Neural crest cell (in vitro differentiated cells): ENCODE measurements at regions not wholly inside any gene's neighbourhood (a gene's known extent, or its start where the extent isn't known, plus 50 kb on each side); places are given as distances from the start of the nearest gene placed in this dataset.

Source experiments
- DNase-seq: peaks from one replicate; pipeline ENCODE4 v3.0.0; 2021; ENCODE audit warnings: low read depth, mixed read lengths, low spot score
- H3K27ac Mint-ChIP-seq: one replicate; pipeline ENCODE4 v1.8.0; 2021; ENCODE audit warnings: mild to moderate bottlenecking, mixed read lengths; ENCODE audit not compliant: unreplicated experiment
- H3K27me3 Mint-ChIP-seq: 2 replicates; pipeline ENCODE4 v1.8.0; 2021; ENCODE audit warnings: low read depth, mild to moderate bottlenecking, mixed read lengths
- H3K36me3 Mint-ChIP-seq: 2 replicates; pipeline ENCODE4 v1.8.0; 2021; ENCODE audit warnings: low read depth, mild to moderate bottlenecking, mixed read lengths
- H3K4me1 Mint-ChIP-seq: 2 replicates; pipeline ENCODE4 v1.8.0; 2021; ENCODE audit warnings: mixed read lengths
- H3K4me3 Mint-ChIP-seq: one replicate; pipeline ENCODE4 v1.8.0; 2021; ENCODE audit warnings: mild to moderate bottlenecking, mixed read lengths
- H3K9me3 Mint-ChIP-seq: 2 replicates; pipeline ENCODE4 v1.8.0; 2021; ENCODE audit warnings: mixed read lengths
- CTCF ChIP-seq: fragments of 200-600 bp; sonication (generic); conservative IDR thresholded peaks from 2 replicates; pipeline ENCODE4 v1.5.0; 2021; ENCODE audit warnings: antibody characterized with exemption, mild to moderate bottlenecking

GRCh38 chr7:33831389-33832141 lies 73.8 kb upstream of the BMPER start:
- Mint-ChIP-seq H3K4me3 (no peak overlapping the region), H3K27ac (no peak overlapping the region), H3K4me1 (peaks cover 8% of the 10 kb centered on the region), H3K27me3 (peaks cover 3% of the 10 kb centered on the region), H3K36me3 (no peaks in the 10 kb centered on the region), H3K9me3 (peaks cover 4% of the 10 kb centered on the region)
- no peak for DNase-seq
- TF ChIP-seq CTCF = no peak

- no peak overlapping the region for H3K27ac Mint-ChIP-seq
- peaks cover 3% of the 10 kb centered on the region for H3K27me3 Mint-ChIP-seq
- no peak overlapping the region for H3K4me3 Mint-ChIP-seq
- no peak for TF ChIP-seq CTCF
- peaks cover 8% of the 10 kb centered on the region for H3K4me1 Mint-ChIP-seq
- H3K9me3 Mint-ChIP-seq = peaks cover 9% of the 10 kb centered on the region
- no peak for DNase-seq
- H3K36me3 Mint-ChIP-seq = no peaks in the 10 kb centered on the region
Measured at GRCh38 chr7:33832271-33832721, 73.0 kb upstream of the BMPER start.

- Mint-ChIP-seq H3K27me3 (peaks cover 3% of the 10 kb centered on the region), H3K4me1 (peaks cover 8% of the 10 kb centered on the region), H3K9me3 (peaks cover 6% of the 10 kb centered on the region), H3K36me3 (no peaks in the 10 kb centered on the region), H3K27ac (no peak overlapping the region), H3K4me3 (no peak overlapping the region)
- TF ChIP-seq CTCF = peak; percentile 56
- DNase-seq = no peak
Measured at GRCh38 chr7:33836797-33837355, 68.5 kb upstream of the BMPER start.

GRCh38 chr7:33837356-33837851 lies 67.9 kb upstream of the BMPER start:
- DNase-seq = no peak
- TF ChIP-seq CTCF = no peak
- Mint-ChIP-seq H3K4me3 (no peak overlapping the region), H3K27ac (no peak overlapping the region), H3K4me1 (peaks cover 8% of the 10 kb centered on the region), H3K36me3 (no peaks in the 10 kb centered on the region), H3K27me3 (no peaks in the 10 kb centered on the region), H3K9me3 (peaks cover 6% of the 10 kb centered on the region)

- Mint-ChIP-seq H3K4me1 (no peaks in the 10 kb centered on the region), H3K36me3 (no peaks in the 10 kb centered on the region), H3K4me3 (no peak overlapping the region), H3K27ac (no peak overlapping the region), H3K9me3 (peaks cover 9% of the 10 kb centered on the region), H3K27me3 (no peaks in the 10 kb centered on the region)
- no peak for TF ChIP-seq CTCF
- DNase-seq = no peak
Measured at GRCh38 chr7:33841031-33841430, 64.3 kb upstream of the BMPER start.
